ENCODE measurements at regions not wholly inside any gene's neighbourhood (a gene's known extent, or its start where the extent isn't known, plus 50 kb on each side); places are given as distances from the start of the nearest gene placed in this dataset.

- Mint-ChIP-seq H3K27ac (no peak overlapping the region), H3K4me1 (no peaks in the 10 kb centered on the region), H3K4me3 (no peak overlapping the region), H3K27me3 (no peaks in the 10 kb centered on the region), H3K9me3 (no peaks in the 10 kb centered on the region), H3K36me3 (ENCODE audit: low read depth) (no peaks in the 10 kb centered on the region)
- DNase-seq (no peak), ATAC-seq (no peak)
Measured at GRCh38 chr4:57448452-57448851, 338.3 kb upstream of the IGFBP7 start.

GRCh38 chr4:57446266-57446665 is 336.1 kb upstream of the IGFBP7 start:
- Mint-ChIP-seq H3K36me3 (ENCODE audit: low read depth) (no peaks in the 10 kb centered on the region), H3K4me1 (no peaks in the 10 kb centered on the region), H3K27me3 (no peaks in the 10 kb centered on the region), H3K27ac (no peak overlapping the region), H3K9me3 (no peaks in the 10 kb centered on the region), H3K4me3 (no peak overlapping the region)
- no peak for DNase-seq
- no peak for ATAC-seq

- H3K4me3 Mint-ChIP-seq, result no peak overlapping the region
- no peaks in the 10 kb centered on the region for H3K9me3 Mint-ChIP-seq
- no peak for ATAC-seq
- H3K27ac Mint-ChIP-seq, result no peak overlapping the region
- no peaks in the 10 kb centered on the region for H3K27me3 Mint-ChIP-seq
- H3K36me3 Mint-ChIP-seq (ENCODE audit: low read depth), result no peaks in the 10 kb centered on the region
- no peaks in the 10 kb centered on the region for H3K4me1 Mint-ChIP-seq
- DNase-seq, result no peak
Measured at GRCh38 chr4:57445686-57446085, 335.5 kb upstream of the IGFBP7 start.

GRCh38 chr4:57444671-57445070 is 334.5 kb upstream of the IGFBP7 start:
- Mint-ChIP-seq H3K4me3 (no peak overlapping the region), H3K9me3 (no peaks in the 10 kb centered on the region), H3K4me1 (no peaks in the 10 kb centered on the region), H3K27me3 (no peaks in the 10 kb centered on the region), H3K27ac (no peak overlapping the region), H3K36me3 (ENCODE audit: low read depth) (no peaks in the 10 kb centered on the region)
- DNase-seq (no peak), ATAC-seq (no peak)

GRCh38 chr4:57443787-57444186 is 333.6 kb upstream of the IGFBP7 start:
- H3K4me3 Mint-ChIP-seq, result no peak overlapping the region
- ATAC-seq, result no peak
- H3K9me3 Mint-ChIP-seq, result no peaks in the 10 kb centered on the region
- DNase-seq, result no peak
- no peaks in the 10 kb centered on the region for H3K27me3 Mint-ChIP-seq
- H3K36me3 Mint-ChIP-seq (ENCODE audit: low read depth), result no peaks in the 10 kb centered on the region
- no peak overlapping the region for H3K27ac Mint-ChIP-seq
- H3K4me1 Mint-ChIP-seq, result no peaks in the 10 kb centered on the region

GRCh38 chr4:57443308-57443707 is 333.1 kb upstream of the IGFBP7 start:
- Mint-ChIP-seq H3K4me3 (no peak overlapping the region), H3K36me3 (ENCODE audit: low read depth) (no peaks in the 10 kb centered on the region), H3K27ac (no peak overlapping the region), H3K9me3 (no peaks in the 10 kb centered on the region), H3K27me3 (no peaks in the 10 kb centered on the region), H3K4me1 (no peaks in the 10 kb centered on the region)
- ATAC-seq, result no peak
- DNase-seq, result no peak

- H3K4me3 Mint-ChIP-seq, result no peak overlapping the region
- no peak overlapping the region for H3K27ac Mint-ChIP-seq
- H3K27me3 Mint-ChIP-seq, result no peaks in the 10 kb centered on the region
- no peaks in the 10 kb centered on the region for H3K4me1 Mint-ChIP-seq
- no peaks in the 10 kb centered on the region for H3K9me3 Mint-ChIP-seq
- ATAC-seq (no peak), DNase-seq (peak; percentile 2)
- no peaks in the 10 kb centered on the region for H3K36me3 Mint-ChIP-seq (ENCODE audit: low read depth)
Measured at GRCh38 chr4:57442831-57443291, 332.7 kb upstream of the IGFBP7 start.

- DNase-seq (no peak), ATAC-seq (no peak)
- no peaks in the 10 kb centered on the region for H3K36me3 Mint-ChIP-seq (ENCODE audit: low read depth)
- H3K4me3 Mint-ChIP-seq, result no peak overlapping the region
- H3K27ac Mint-ChIP-seq, result no peak overlapping the region
- no peaks in the 10 kb centered on the region for H3K27me3 Mint-ChIP-seq
- no peaks in the 10 kb centered on the region for H3K4me1 Mint-ChIP-seq
- no peaks in the 10 kb centered on the region for H3K9me3 Mint-ChIP-seq
Measured at GRCh38 chr4:57442241-57442640, 332.1 kb upstream of the IGFBP7 start.

- Mint-ChIP-seq H3K4me3 (no peak overlapping the region), H3K4me1 (no peaks in the 10 kb centered on the region), H3K27ac (no peak overlapping the region), H3K36me3 (ENCODE audit: low read depth) (no peaks in the 10 kb centered on the region), H3K9me3 (no peaks in the 10 kb centered on the region), H3K27me3 (no peaks in the 10 kb centered on the region)
- ATAC-seq, result no peak
- DNase-seq, result no peak
Measured at GRCh38 chr4:57437649-57438048, 327.5 kb upstream of the IGFBP7 start.

GRCh38 chr4:57435300-57435699 is 325.1 kb upstream of the IGFBP7 start:
- H3K9me3 Mint-ChIP-seq, result no peaks in the 10 kb centered on the region
- ATAC-seq, result no peak
- H3K27ac Mint-ChIP-seq, result no peak overlapping the region
- no peaks in the 10 kb centered on the region for H3K4me1 Mint-ChIP-seq
- H3K36me3 Mint-ChIP-seq (ENCODE audit: low read depth), result no peaks in the 10 kb centered on the region
- H3K27me3 Mint-ChIP-seq, result no peaks in the 10 kb centered on the region
- no peak for DNase-seq
- H3K4me3 Mint-ChIP-seq, result no peak overlapping the region

- Mint-ChIP-seq H3K4me3 (no peak overlapping the region), H3K27ac (no peak overlapping the region), H3K9me3 (no peaks in the 10 kb centered on the region), H3K4me1 (no peaks in the 10 kb centered on the region), H3K27me3 (no peaks in the 10 kb centered on the region), H3K36me3 (ENCODE audit: low read depth) (no peaks in the 10 kb centered on the region)
- DNase-seq, result no peak
- ATAC-seq, result no peak
Measured at GRCh38 chr4:57430726-57431125, 320.5 kb upstream of the IGFBP7 start.

- H3K4me1 Mint-ChIP-seq, result no peaks in the 10 kb centered on the region
- no peaks in the 10 kb centered on the region for H3K27me3 Mint-ChIP-seq
- no peak for ATAC-seq
- DNase-seq, result peak; percentile 48
- no peak overlapping the region for H3K27ac Mint-ChIP-seq
- H3K36me3 Mint-ChIP-seq (ENCODE audit: low read depth), result no peaks in the 10 kb centered on the region
- no peak overlapping the region for H3K4me3 Mint-ChIP-seq
- H3K9me3 Mint-ChIP-seq, result no peaks in the 10 kb centered on the region
Measured at GRCh38 chr4:57426779-57427395, 316.7 kb upstream of the IGFBP7 start.

GRCh38 chr4:57425610-57426009 is 315.4 kb upstream of the IGFBP7 start:
- H3K36me3 Mint-ChIP-seq (ENCODE audit: low read depth), result no peaks in the 10 kb centered on the region
- DNase-seq, result no peak
- no peak overlapping the region for H3K4me3 Mint-ChIP-seq
- H3K4me1 Mint-ChIP-seq, result no peaks in the 10 kb centered on the region
- no peaks in the 10 kb centered on the region for H3K27me3 Mint-ChIP-seq
- H3K9me3 Mint-ChIP-seq, result no peaks in the 10 kb centered on the region
- no peak for ATAC-seq
- no peak overlapping the region for H3K27ac Mint-ChIP-seq

GRCh38 chr4:57424232-57424897 is 314.2 kb upstream of the IGFBP7 start:
- no peaks in the 10 kb centered on the region for H3K27me3 Mint-ChIP-seq
- DNase-seq (no peak), ATAC-seq (no peak)
- H3K4me3 Mint-ChIP-seq, result no peak overlapping the region
- no peak overlapping the region for H3K27ac Mint-ChIP-seq
- no peaks in the 10 kb centered on the region for H3K36me3 Mint-ChIP-seq (ENCODE audit: low read depth)
- H3K9me3 Mint-ChIP-seq, result no peaks in the 10 kb centered on the region
- H3K4me1 Mint-ChIP-seq, result no peaks in the 10 kb centered on the region

- no peak for ATAC-seq
- Mint-ChIP-seq H3K27me3 (no peaks in the 10 kb centered on the region), H3K9me3 (no peaks in the 10 kb centered on the region), H3K36me3 (ENCODE audit: low read depth) (no peaks in the 10 kb centered on the region), H3K4me1 (no peaks in the 10 kb centered on the region), H3K27ac (no peak overlapping the region), H3K4me3 (no peak overlapping the region)
- no peak for DNase-seq
Measured at GRCh38 chr4:57418133-57418532, 307.9 kb upstream of the IGFBP7 start.

Measured in activated naive CD8-positive, alpha-beta T cell treated with anti-CD3 and anti-CD28 coated beads, Interleukin-2, amount 50 U/mL, for 24 hours (primary cell).